ENCODE measurements at regions not wholly inside any gene's neighbourhood (a gene's known extent, or its start where the extent isn't known, plus 50 kb on each side); places are given as distances from the start of the nearest gene placed in this dataset.

GRCh38 chr18:22551536-22552151 lies 133.9 kb upstream of the CTAGE1 start:
- H3K27me3 ChIP-seq (ENCODE audit: control insufficient read depth, insufficient read depth, low read length): no peaks in the 10 kb centered on the region
- H3K9me3 ChIP-seq (ENCODE audit: control insufficient read depth in 2 of 3, insufficient read depth in 1 of 3, low read length in 3 of 3): no peaks in the 10 kb centered on the region
- no peak overlapping the region for H3K4me3 ChIP-seq (ENCODE audit: low read length in 3 of 3)
- TF ChIP-seq CTCF (IDR thresholded peaks at IDR 0.05; ENCODE audit: borderline replicate concordance, extremely low read depth, insufficient read depth): no peak
- H3K9ac ChIP-seq (ENCODE audit: low read length in 3 of 3): no peak overlapping the region
- no peak overlapping the region for H3K27ac ChIP-seq (ENCODE audit: low read depth in 2 of 2, low read length in 2 of 2)
- FAIRE-seq: no peak
- no peaks in the 10 kb centered on the region for H3K4me1 ChIP-seq (ENCODE audit: control insufficient read depth in 2 of 3, insufficient read depth in 2 of 3, low read depth in 1 of 3, low read length in 3 of 3)
- no peaks in the 10 kb centered on the region for H3K36me3 ChIP-seq (ENCODE audit: control insufficient read depth in 2 of 3, insufficient read depth in 3 of 3, low read length in 3 of 3)
- intact Hi-C loops (cut with DNase I): no loop called here
- no peak for DNase-seq

GRCh38 chr18:22552254-22552653 lies 134.5 kb upstream of the CTAGE1 start:
- no peak for TF ChIP-seq CTCF (IDR thresholded peaks at IDR 0.05; ENCODE audit: borderline replicate concordance, extremely low read depth, insufficient read depth)
- FAIRE-seq: no peak
- Histone ChIP-seq H3K9me3 (ENCODE audit: control insufficient read depth in 2 of 3, insufficient read depth in 1 of 3, low read length in 3 of 3) (no peaks in the 10 kb centered on the region), H3K4me1 (ENCODE audit: control insufficient read depth in 2 of 3, insufficient read depth in 2 of 3, low read depth in 1 of 3, low read length in 3 of 3) (no peaks in the 10 kb centered on the region), H3K4me3 (ENCODE audit: low read length in 3 of 3) (no peak overlapping the region), H3K9ac (ENCODE audit: low read length in 3 of 3) (no peak overlapping the region), H3K27me3 (ENCODE audit: control insufficient read depth, insufficient read depth, low read length) (no peaks in the 10 kb centered on the region), H3K27ac (ENCODE audit: low read depth in 2 of 2, low read length in 2 of 2) (no peak overlapping the region), H3K36me3 (ENCODE audit: control insufficient read depth in 2 of 3, insufficient read depth in 3 of 3, low read length in 3 of 3) (no peaks in the 10 kb centered on the region)
- intact Hi-C loops (cut with DNase I): no loop called here
- no peak for DNase-seq

- Histone ChIP-seq H3K4me3 (ENCODE audit: low read length in 3 of 3) (no peak overlapping the region), H3K27me3 (ENCODE audit: control insufficient read depth, insufficient read depth, low read length) (no peaks in the 10 kb centered on the region), H3K27ac (ENCODE audit: low read depth in 2 of 2, low read length in 2 of 2) (no peak overlapping the region), H3K9me3 (ENCODE audit: control insufficient read depth in 2 of 3, insufficient read depth in 1 of 3, low read length in 3 of 3) (no peaks in the 10 kb centered on the region), H3K4me1 (ENCODE audit: control insufficient read depth in 2 of 3, insufficient read depth in 2 of 3, low read depth in 1 of 3, low read length in 3 of 3) (no peaks in the 10 kb centered on the region), H3K36me3 (ENCODE audit: control insufficient read depth in 2 of 3, insufficient read depth in 3 of 3, low read length in 3 of 3) (no peaks in the 10 kb centered on the region), H3K9ac (ENCODE audit: low read length in 3 of 3) (no peak overlapping the region)
- DNase-seq (no peak), FAIRE-seq (no peak)
- TF ChIP-seq CTCF (IDR thresholded peaks at IDR 0.05; ENCODE audit: borderline replicate concordance, extremely low read depth, insufficient read depth): no peak
- intact Hi-C loops (cut with DNase I): no loop called here
Observed at GRCh38 chr18:22552899-22553460, 135.3 kb upstream of the CTAGE1 start.
